Hepatocyte (in vitro differentiated cells): ENCODE measurements at regions not wholly inside any gene's neighbourhood (a gene's known extent, or its start where the extent isn't known, plus 50 kb on each side); places are given as distances from the start of the nearest gene placed in this dataset.

ENCODE experiments used
- EZH2 ChIP-seq: fragments of 200-600 bp; sonication (generic); IDR thresholded peaks from 2 replicates; pipeline ENCODE4 v1.6.1; 2016; ENCODE audit warnings: antibody characterized with exemption, mild to moderate bottlenecking, borderline replicate concordance
- EZH2phosphoT487 ChIP-seq: fragments of 200-600 bp; sonication (generic); IDR thresholded peaks from one replicate; pipeline ENCODE4 v1.6.1; 2018; ENCODE audit warnings: antibody characterized with exemption, mild to moderate bottlenecking, low read depth, moderate library complexity; ENCODE audit not compliant: unreplicated experiment, severe bottlenecking
- TF ChIP-seq, protein P1 (sequence below): fragments of 200-600 bp; sonication (generic); IDR thresholded peaks from 2 replicates; pipeline ENCODE4 v1.5.1; 2016; ENCODE audit warnings: antibody characterized with exemption, mild to moderate bottlenecking; ENCODE audit not compliant: poor library complexity

DNA sequence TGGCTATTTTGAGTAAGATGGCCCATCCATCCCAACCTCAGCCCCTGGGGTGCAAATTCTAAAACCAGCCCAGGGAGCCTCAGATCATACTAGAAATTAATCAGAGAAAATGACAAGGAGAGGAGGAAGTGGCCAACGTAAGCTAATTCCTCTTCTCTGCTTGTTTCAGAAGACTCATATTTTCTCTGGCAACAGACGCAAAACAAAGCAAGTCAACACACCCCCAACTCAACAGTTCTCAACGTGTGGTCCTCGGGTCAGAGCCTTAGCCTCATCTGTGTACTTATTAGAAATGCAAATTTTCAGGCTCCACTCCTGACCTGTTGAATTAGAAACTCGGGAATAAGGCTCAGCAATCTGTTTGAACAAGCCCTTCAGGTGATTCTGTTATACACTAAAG, 413.9 kb upstream of the AUTS2 start:
- TF ChIP-seq, protein P1, sequence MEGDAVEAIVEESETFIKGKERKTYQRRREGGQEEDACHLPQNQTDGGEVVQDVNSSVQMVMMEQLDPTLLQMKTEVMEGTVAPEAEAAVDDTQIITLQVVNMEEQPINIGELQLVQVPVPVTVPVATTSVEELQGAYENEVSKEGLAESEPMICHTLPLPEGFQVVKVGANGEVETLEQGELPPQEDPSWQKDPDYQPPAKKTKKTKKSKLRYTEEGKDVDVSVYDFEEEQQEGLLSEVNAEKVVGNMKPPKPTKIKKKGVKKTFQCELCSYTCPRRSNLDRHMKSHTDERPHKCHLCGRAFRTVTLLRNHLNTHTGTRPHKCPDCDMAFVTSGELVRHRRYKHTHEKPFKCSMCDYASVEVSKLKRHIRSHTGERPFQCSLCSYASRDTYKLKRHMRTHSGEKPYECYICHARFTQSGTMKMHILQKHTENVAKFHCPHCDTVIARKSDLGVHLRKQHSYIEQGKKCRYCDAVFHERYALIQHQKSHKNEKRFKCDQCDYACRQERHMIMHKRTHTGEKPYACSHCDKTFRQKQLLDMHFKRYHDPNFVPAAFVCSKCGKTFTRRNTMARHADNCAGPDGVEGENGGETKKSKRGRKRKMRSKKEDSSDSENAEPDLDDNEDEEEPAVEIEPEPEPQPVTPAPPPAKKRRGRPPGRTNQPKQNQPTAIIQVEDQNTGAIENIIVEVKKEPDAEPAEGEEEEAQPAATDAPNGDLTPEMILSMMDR: no peak
- TF ChIP-seq EZH2phosphoT487 (no peak), EZH2 (no peak)
